NAMALWA (cell line): ENCODE measurements at regions not wholly inside any gene's neighbourhood (a gene's known extent, or its start where the extent isn't known, plus 50 kb on each side); places are given as distances from the start of the nearest gene placed in this dataset.

Source experiments
- DNase-seq: peaks from one replicate; pipeline ENCODE4 v3.0.0-alpha.2; 2015; ENCODE audit warnings: low spot score

GRCh38 chr1:111556325-111557037 lies 53.0 kb upstream of the ADORA3 start:
- peak; percentile 11 for DNase-seq

GRCh38 chr1:111559736-111560279 lies 56.4 kb upstream of the ADORA3 start:
- no peak for DNase-seq

GRCh38 chr1:111561328-111561727 lies 57.9 kb upstream of the ADORA3 start:
- no peak for DNase-seq

GRCh38 chr1:111563619-111564018 lies 56.0 kb upstream of the RAP1A start:
- no peak for DNase-seq

GRCh38 chr1:111565079-111565478 lies 54.5 kb upstream of the RAP1A start:
- DNase-seq: no peak

GRCh38 chr1:111565968-111566367 lies 53.6 kb upstream of the RAP1A start:
- DNase-seq: no peak

- DNase-seq: no peak
Observed at GRCh38 chr1:111568160-111568647, 51.4 kb upstream of the RAP1A start.
